Spleen (tissue), 11 donors: ENCODE measurements at regions not wholly inside any gene's neighbourhood (a gene's known extent, or its start where the extent isn't known, plus 50 kb on each side); places are given as distances from the start of the nearest gene placed in this dataset.
A peak's percentile ranks its signal among the peaks of the same experiment; 100 is the strongest.

ENCODE experiments used
- DNase-seq: peaks from one replicate; pipeline ENCODE4 v3.0.0-alpha.2; 2020
- H3K27ac ChIP-seq, 8 donors: fragments of 200-600 bp; sonication (generic) in 7 of 8; 1 replicate in 4 of 8; 2 replicates in 4 of 8; pipeline versions ENCODE4 v1.5.0 to v1.8.0; 2016 to 2021; ENCODE audit warnings: inconsistent platforms in 4 of 8, mild to moderate bottlenecking in 4 of 8, moderate library complexity in 1 of 8
- H3K27me3 ChIP-seq, 7 donors: fragments of 200-600 bp; sonication (generic) in 6 of 7; replicated peaks in 1 of 7; 1 replicate in 4 of 7; 2 replicates in 3 of 7; pipeline versions ENCODE4 v1.5.0 to v1.8.0; 2016 to 2021; ENCODE audit warnings: inconsistent platforms in 3 of 7, mild to moderate bottlenecking in 1 of 7
- H3K36me3 ChIP-seq, 6 donors: fragments of 200-600 bp; sonication (generic) in 5 of 6; 1 replicate in 4 of 6; 2 replicates in 2 of 6; pipeline versions ENCODE4 v1.5.0 to v1.8.0; 2016 to 2021; ENCODE audit warnings: inconsistent platforms in 2 of 6
- H3K4me1 ChIP-seq, 6 donors: fragments of 200-600 bp; sonication (generic) in 5 of 6; 1 replicate in 3 of 6; 2 replicates in 3 of 6; pipeline versions ENCODE4 v1.5.0 to v1.8.0; 2016 to 2021; ENCODE audit warnings: inconsistent platforms in 3 of 6
- H3K4me3 ChIP-seq, 8 donors: fragments of 200-600 bp; sonication (generic) in 7 of 8; 1 replicate in 4 of 8; 2 replicates in 4 of 8; pipeline versions ENCODE4 v1.5.0 to v1.8.0; 2016 to 2021; ENCODE audit warnings: inconsistent platforms in 4 of 8, mild to moderate bottlenecking in 4 of 8, moderate library complexity in 2 of 8
- H3K9me3 ChIP-seq, 8 donors: fragments of 200-600 bp; sonication (generic) in 7 of 8; 1 replicate in 4 of 8; 2 replicates in 4 of 8; pipeline versions ENCODE4 v1.5.0 to v1.8.0; 2016 to 2021; ENCODE audit warnings: inconsistent platforms in 4 of 8
- POLR2A ChIP-seq, 3 donors: fragments of 450-650 bp; IDR thresholded peaks; one replicate each; pipeline ENCODE4 v1.5.1; 2017; ENCODE audit warnings: antibody characterized with exemption in 3 of 3, mild to moderate bottlenecking in 1 of 3
- POLR2AphosphoS5 ChIP-seq, 3 donors: sonication (generic); formaldehyde crosslinking; IDR thresholded peaks; one replicate each; pipeline ENCODE4 v1.5.1; 2017; ENCODE audit warnings: antibody characterized with exemption in 3 of 3
- WGBS, 5 donors: extraction: QIAGEN DNeasy Blood & Tissue Kit in 3 of 5; methylation state at CpG; one replicate each; pipeline versions ENCODE4 v1.1.5 to v1.1.7; 2013 to 2018; 5-methylcytosine and 5-hydroxymethylcytosine counted together
- intact Hi-C: fragments of 100-400 bp; cut with DNase I; formaldehyde crosslinking; loops from one replicate; pipeline ENCODE4 v1.15.0; 2023; ENCODE audit warnings: low total_unique reads
- TF ChIP-seq, protein P1 (sequence below), 11 experiments: fragments of 200-600 bp in 7 of 11; fragments of 450-650 bp in 4 of 11; sonication (generic) in 4 of 11; IDR thresholded peaks in 8 of 11; conservative IDR thresholded peaks in 3 of 11; 1 replicate in 7 of 11; 2 replicates in 4 of 11; pipeline versions ENCODE4 v1.4.0 to v1.8.0; 2016 to 2021; ENCODE audit warnings: antibody characterized with exemption in 11 of 11, inconsistent platforms in 4 of 11, mild to moderate bottlenecking in 1 of 11
- donor health status: healthy with polysubstance abuse.
- donor health status: DM: no; HTN: no; CAD: no; lungs with moderate emphysema.
- donor health status: DM: no; HTN: no; CAD: no.
- donor health status: Bipolar disorder and iron deficiency.
- donor health status: healthy.
- donor health status: DM: no; HTN: no; CAD: no.
- donor health status: DM: yes; HTN: yes; CAD: no.

DNA sequence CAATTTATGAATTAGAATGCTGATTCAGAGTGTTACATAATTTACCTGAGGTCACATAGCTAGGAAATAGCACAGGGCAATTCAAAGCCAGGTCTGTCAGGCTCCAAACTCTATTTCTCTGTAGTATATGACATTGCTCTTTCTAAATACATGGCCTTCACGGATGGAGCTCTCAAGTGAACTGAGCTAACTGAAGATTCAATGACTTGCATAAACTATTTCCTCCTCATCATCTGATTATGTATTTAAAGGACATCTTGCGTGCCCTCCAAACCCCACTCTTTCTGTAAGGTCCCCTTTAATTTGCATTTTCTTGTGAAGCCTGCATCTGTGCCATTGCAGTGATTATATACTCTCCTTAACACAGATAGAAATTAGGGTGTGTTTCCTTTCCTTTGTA, 537.4 kb upstream of the VRK2 start:
- no peaks in the 10 kb centered on the region for H3K36me3 ChIP-seq
- TF ChIP-seq, protein P1, sequence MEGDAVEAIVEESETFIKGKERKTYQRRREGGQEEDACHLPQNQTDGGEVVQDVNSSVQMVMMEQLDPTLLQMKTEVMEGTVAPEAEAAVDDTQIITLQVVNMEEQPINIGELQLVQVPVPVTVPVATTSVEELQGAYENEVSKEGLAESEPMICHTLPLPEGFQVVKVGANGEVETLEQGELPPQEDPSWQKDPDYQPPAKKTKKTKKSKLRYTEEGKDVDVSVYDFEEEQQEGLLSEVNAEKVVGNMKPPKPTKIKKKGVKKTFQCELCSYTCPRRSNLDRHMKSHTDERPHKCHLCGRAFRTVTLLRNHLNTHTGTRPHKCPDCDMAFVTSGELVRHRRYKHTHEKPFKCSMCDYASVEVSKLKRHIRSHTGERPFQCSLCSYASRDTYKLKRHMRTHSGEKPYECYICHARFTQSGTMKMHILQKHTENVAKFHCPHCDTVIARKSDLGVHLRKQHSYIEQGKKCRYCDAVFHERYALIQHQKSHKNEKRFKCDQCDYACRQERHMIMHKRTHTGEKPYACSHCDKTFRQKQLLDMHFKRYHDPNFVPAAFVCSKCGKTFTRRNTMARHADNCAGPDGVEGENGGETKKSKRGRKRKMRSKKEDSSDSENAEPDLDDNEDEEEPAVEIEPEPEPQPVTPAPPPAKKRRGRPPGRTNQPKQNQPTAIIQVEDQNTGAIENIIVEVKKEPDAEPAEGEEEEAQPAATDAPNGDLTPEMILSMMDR (IDR thresholded peaks at IDR 0.05 in 8 of 11, conservative IDR thresholded peaks at IDR 0.05 in 3 of 11): no peak
- TF ChIP-seq POLR2AphosphoS5 (IDR thresholded peaks at IDR 0.05): no peak
- no peak for TF ChIP-seq POLR2A (IDR thresholded peaks at IDR 0.05)
- DNase-seq: no peak
- no peaks in the 10 kb centered on the region for H3K27me3 ChIP-seq
- no peaks in the 10 kb centered on the region for H3K4me1 ChIP-seq
- intact Hi-C loops: no loop called here
- no peak overlapping the region for H3K4me3 ChIP-seq
- 41 to 77% (median 73%) methylated on average over 2 of the region's 2 CpGs for WGBS, 5 donors
- no peak overlapping the region for H3K27ac ChIP-seq
- no peaks in the 10 kb centered on the region for H3K9me3 ChIP-seq

DNA sequence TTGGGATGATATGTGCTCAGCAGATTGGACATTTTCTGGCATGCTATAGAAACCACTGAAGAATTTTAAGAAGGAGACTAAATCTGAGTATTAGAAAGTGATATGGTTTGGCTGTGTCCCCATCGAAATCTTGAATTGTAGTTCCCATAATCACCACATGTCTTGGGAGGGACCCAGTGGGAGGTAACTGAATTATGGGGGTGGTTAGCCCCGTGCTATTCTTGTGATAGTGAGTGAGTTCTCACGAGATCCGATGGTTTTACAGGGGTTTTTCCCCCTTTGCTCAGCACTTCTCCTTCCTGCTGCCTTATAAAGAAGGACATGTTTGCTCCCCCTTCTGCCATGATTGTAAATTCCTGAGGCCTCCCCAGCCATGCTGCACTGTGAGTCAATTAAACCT, 535.9 kb upstream of the VRK2 start:
- Histone ChIP-seq H3K27ac (no peak overlapping the region), H3K36me3 (no peaks in the 10 kb centered on the region), H3K4me1 (no peaks in the 10 kb centered on the region), H3K4me3 (no peak overlapping the region), H3K27me3 (no peaks in the 10 kb centered on the region), H3K9me3 (no peaks in the 10 kb centered on the region)
- WGBS, 5 donors: 74 to 91% (median 80%) methylated on average over 4 of the region's 4 CpGs
- DNase-seq: no peak
- intact Hi-C loops: loop anchor here (10.0 kb wide), 1 partner anchor 1326 kb away; the partner anchor contains the start of gene CCDC85A
- TF ChIP-seq, protein P1 (IDR thresholded peaks at IDR 0.05 in 8 of 11, conservative IDR thresholded peaks at IDR 0.05 in 3 of 11): no peak
- TF ChIP-seq POLR2AphosphoS5 (IDR thresholded peaks at IDR 0.05) (no peak), POLR2A (IDR thresholded peaks at IDR 0.05) (no peak)

DNA sequence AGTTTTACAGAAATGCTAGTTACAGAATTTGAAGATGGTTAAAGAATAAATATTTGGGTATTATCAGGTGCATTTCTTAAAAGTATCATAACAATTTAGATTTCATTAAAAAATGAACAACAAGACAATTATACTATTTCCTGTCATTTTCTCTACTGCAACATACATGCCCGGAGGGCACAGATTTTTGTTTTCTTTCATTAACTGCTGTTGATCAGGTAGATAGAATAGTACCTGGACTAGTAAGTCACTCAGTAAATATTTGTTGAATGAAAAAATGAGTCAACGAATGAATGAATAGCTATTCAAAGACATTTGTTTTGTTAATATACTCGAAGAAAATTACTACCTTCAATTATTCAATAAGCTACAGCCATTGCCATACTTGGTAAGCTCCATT, 531.2 kb upstream of the VRK2 start:
- H3K36me3 ChIP-seq: no peaks in the 10 kb centered on the region
- H3K4me3 ChIP-seq: no peak overlapping the region
- H3K4me1 ChIP-seq: no peaks in the 10 kb centered on the region
- H3K9me3 ChIP-seq: no peaks in the 10 kb centered on the region
- intact Hi-C loops: loop anchor here (10.0 kb wide), 1 partner anchor 1331 kb away; the partner anchor contains the start of gene CCDC85A
- DNase-seq: no peak
- no peak for TF ChIP-seq POLR2A (IDR thresholded peaks at IDR 0.05)
- TF ChIP-seq, protein P1 (IDR thresholded peaks at IDR 0.05 in 8 of 11, conservative IDR thresholded peaks at IDR 0.05 in 3 of 11): no peak
- no peak for TF ChIP-seq POLR2AphosphoS5 (IDR thresholded peaks at IDR 0.05)
- no peaks in the 10 kb centered on the region for H3K27me3 ChIP-seq
- H3K27ac ChIP-seq: no peak overlapping the region
- 53 to 77% (median 68%) methylated on average over 3 of the region's 3 CpGs for WGBS, 5 donors

DNA sequence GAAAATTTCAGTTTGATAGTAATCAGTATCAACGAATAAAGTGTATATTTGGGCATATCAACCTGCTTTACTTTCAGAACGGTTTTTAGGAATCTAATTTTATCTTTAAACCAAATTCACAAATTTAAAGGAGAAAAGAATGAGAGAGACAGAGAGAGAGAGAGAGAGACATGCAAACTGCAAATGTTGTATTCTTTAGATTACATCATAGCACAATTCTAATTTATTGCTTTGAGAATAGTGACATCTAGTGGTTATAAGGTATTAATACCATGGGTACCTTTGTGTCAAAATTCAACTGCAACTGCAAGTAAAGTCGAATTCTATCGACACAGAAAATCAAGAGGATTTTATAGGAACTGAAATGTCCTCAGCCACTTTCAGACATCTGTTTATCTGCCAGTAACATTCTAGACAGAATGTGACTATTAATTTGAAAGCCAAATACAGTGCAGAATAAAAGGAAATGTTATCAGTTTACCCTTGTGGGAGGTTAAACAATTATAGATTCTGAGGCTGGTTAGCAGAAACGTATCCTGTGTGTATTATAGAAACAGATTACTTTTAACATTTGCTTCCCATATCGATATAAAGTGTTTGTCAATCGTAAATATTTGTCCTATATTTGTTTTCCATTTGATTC, 529.8 kb upstream of the VRK2 start:
- TF ChIP-seq, protein P1 (IDR thresholded peaks at IDR 0.05 in 8 of 11, conservative IDR thresholded peaks at IDR 0.05 in 3 of 11): peak; percentile 25 to 76 (median 60)
- TF ChIP-seq POLR2A (IDR thresholded peaks at IDR 0.05) (no peak), POLR2AphosphoS5 (IDR thresholded peaks at IDR 0.05) (no peak)
- H3K36me3 ChIP-seq: no peaks in the 10 kb centered on the region
- DNase-seq: no peak
- no peak overlapping the region for H3K4me3 ChIP-seq
- H3K4me1 ChIP-seq: no peaks in the 10 kb centered on the region
- intact Hi-C loops: loop anchor here (10.0 kb wide), 1 partner anchor 1332 kb away; the partner anchor contains the start of gene CCDC85A
- H3K27me3 ChIP-seq: no peaks in the 10 kb centered on the region
- H3K9me3 ChIP-seq: no peaks in the 10 kb centered on the region
- H3K27ac ChIP-seq: no peak overlapping the region
- 21 to 33% (median 27%) methylated on average over 7 of the region's 7 CpGs for WGBS, 5 donors
